HL-60 (cell line): ENCODE measurements at regions not wholly inside any gene's neighbourhood (a gene's known extent, or its start where the extent isn't known, plus 50 kb on each side); places are given as distances from the start of the nearest gene placed in this dataset.

Experiments
- POLR2AphosphoS5 ChIP-seq: IDR thresholded peaks from 2 replicates; pipeline ENCODE4 v1.6.1; 2012; ENCODE audit warnings: low read depth
- SPI1 ChIP-seq: IDR thresholded peaks from 2 replicates; pipeline ENCODE4 v1.6.1; 2012; ENCODE audit warnings: low read depth, mild to moderate bottlenecking, borderline replicate concordance
- TF ChIP-seq, protein P1 (sequence below): IDR thresholded peaks from one replicate; pipeline ENCODE4 v1.5.1; 2011; ENCODE audit warnings: low read length, control low read depth, inconsistent platforms; ENCODE audit not compliant: insufficient read depth

DNA sequence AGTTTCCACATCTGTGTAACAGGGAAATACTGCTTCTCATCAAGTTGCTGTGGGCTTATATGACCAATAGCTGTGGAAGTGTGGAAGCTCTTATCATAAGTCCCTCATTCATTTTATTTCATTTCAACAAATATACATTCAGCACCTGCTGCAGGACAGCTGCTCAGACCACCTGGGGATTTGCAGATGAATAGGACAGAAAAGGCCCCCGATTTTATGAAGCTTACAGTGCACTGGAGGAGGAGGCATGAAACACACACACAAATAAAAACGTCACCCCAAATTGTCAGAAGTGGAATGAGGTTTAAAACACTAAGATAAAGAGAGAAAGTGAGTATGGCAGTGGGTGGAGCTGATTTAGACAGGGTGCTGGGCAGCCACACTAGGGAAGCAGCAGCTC is 107.2 kb downstream of the DRD1 start:
- TF ChIP-seq, protein P1, sequence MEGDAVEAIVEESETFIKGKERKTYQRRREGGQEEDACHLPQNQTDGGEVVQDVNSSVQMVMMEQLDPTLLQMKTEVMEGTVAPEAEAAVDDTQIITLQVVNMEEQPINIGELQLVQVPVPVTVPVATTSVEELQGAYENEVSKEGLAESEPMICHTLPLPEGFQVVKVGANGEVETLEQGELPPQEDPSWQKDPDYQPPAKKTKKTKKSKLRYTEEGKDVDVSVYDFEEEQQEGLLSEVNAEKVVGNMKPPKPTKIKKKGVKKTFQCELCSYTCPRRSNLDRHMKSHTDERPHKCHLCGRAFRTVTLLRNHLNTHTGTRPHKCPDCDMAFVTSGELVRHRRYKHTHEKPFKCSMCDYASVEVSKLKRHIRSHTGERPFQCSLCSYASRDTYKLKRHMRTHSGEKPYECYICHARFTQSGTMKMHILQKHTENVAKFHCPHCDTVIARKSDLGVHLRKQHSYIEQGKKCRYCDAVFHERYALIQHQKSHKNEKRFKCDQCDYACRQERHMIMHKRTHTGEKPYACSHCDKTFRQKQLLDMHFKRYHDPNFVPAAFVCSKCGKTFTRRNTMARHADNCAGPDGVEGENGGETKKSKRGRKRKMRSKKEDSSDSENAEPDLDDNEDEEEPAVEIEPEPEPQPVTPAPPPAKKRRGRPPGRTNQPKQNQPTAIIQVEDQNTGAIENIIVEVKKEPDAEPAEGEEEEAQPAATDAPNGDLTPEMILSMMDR, result no peak
- no peak for TF ChIP-seq POLR2AphosphoS5
- TF ChIP-seq SPI1, result no peak
